Inferior parietal cortex (tissue), 1 donor: ENCODE measurements at regions not wholly inside any gene's neighbourhood (a gene's known extent, or its start where the extent isn't known, plus 50 kb on each side); places are given as distances from the start of the nearest gene placed in this dataset.

Source experiments
- DNase-seq: peaks from one replicate; pipeline ENCODE4 v3.0.0-alpha.2; 2016; ENCODE audit errors: extremely low spot score

DNA sequence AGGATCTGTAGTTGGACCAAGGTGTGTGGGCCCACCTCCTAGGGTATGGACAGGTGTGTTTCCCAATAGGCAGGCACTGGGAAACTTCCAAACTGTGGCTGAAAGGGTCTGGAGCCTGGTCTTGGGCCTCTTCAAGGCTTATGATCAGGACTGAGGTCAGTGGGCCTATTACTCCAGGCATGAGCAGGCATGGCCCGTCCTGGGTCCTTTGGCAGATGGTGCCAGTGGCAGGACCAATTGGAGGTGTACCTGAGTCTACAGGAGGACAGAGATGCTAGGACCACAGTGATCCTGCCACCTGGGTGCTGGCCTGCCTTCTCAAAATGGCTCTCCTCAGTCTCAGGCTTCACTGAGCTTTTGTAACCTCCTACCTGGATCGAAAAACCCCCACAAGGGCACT is 95.4 kb downstream of the RAB18 start:
- no peak for DNase-seq

DNA sequence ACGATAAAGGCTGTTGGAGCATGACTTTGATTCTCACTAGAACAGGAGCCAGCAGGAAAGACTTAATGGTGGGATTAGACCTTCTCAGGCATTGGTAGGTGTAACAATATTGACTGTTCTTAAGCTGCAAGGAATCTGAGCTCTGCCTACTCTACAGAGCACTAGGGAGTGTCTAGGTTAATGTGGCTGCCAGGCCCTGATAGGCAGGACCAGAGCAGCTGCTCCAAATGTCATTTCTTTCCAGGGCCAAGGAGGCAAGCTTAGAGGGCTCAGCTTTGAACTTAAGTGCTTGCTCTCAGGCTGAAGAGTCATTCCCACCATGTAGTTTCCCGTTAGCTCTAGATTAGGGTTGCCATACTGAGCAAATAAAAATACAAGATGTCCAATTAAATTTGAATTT is 96.8 kb downstream of the RAB18 start:
- DNase-seq: no peak

DNA sequence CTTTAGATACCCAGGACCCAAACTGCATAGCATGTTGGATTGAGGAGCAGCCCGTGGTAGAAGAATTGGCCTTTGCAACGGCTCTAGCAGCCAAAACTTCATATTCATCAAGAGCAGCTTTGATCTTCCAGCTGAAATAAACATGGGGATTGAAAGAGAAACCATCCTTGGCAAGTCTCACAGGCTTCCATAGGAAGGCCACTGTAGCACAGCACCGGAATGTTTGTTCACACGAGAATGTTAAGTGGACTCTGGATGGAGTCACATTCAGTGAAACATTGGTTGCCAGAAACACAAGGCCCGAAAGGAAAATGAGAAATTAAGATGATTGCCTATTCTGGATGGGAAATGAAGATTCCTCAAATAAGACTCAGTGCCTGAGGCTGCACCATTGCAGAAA is 97.4 kb downstream of the RAB18 start:
- DNase-seq: no peak

DNA sequence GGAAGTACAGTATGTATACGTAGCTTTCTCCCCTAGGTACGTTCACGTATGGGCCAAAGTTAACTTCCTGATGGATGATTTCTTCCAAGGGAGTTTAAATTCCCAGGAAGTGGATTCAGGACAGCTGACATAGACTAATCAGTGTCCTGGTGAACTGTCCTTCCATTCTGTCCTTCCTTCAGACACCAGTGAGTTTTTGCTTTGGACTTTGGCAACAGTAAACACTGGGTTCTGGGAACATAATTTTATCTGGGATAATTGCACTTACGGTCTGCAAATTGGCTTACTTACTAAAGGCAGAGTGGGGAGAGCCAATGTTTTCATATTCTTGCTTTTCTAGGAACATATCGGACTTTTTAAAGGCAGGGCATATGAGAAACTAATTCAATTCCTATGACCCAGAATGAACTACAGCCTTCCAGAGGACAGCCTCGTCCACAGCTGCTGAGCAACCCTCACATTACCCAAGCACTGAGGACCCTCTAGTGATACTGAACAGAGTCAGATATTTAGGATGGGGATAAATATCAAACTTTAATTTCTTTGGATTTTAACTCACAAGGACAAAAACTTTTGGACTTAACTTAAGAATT is 97.9 kb downstream of the RAB18 start:
- no peak for DNase-seq

DNA sequence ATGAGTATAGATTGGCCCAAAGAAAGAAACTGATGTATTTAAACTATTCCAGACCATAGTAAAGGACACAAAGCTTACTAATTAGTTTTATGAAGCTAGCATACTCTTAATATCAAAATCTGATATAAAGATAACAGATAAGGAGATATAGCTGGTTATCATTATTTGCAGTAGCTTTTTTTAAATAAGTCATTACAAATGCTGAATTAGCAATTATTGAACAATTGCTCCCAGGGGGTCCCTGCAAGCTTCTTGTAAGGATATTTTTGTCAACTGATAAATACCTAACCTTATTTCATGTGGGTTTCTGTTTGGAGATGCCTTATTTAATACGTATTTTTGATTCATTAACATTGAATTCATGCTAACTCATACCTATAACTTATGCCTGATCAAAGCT is 99.0 kb downstream of the RAB18 start:
- DNase-seq: no peak

DNA sequence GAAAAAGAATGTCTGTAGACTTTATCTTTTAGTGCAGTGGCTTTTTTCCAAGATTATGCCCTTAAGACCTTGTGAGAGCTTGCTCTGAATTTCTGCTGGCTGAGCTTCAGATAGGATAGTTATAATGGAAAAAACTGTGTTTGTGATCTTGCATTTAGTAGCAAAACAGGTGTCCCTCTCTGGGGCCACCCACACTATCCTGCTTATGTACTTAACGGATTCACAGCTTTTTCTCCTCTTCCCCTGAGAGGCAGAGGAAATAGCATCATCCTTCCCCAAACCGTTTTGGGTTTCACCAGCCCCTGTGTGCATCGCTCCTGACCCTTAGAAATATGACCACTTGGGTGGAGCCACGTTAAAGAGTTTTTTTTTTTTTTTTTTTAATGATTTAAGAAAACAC is 101.2 kb downstream of the RAB18 start:
- DNase-seq: no peak

DNA sequence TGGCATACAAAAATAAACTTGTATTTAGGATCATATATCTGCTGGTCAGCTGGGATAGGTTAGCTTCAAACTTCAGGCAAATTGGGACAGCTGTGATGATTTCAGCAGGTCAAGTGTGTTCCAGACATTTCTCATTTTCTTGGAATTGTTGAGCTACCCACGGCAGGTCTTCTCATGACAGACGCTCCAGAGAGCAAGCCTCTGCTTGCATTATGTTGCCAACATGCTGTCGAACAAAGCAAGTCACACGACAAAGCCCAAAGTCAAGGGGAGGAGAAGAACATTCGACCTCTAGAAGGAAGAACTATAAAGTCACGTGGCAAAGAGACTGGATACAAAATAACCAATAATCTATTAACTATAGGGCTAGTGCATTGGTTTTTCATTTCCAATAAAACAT is 103.5 kb downstream of the RAB18 start:
- no peak for DNase-seq

DNA sequence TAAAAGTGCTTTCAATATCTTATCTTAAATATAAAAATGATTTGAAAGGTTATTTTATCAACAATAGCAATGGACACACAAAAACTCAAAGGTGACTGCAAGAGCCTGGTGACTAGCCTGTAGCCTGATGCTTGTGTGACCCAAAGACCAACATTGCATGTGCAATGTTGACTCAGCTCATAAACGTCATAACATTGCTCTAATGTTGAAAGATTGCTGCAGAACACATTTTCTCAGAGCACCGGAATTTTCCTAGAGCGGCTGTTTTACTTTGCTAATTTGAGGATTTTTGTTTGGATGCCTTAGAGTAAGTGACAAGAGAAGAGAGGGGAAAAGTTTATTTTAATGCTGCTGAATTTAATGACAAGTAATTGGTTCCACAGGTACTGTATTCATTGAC is 107.1 kb downstream of the RAB18 start:
- no peak for DNase-seq

DNA sequence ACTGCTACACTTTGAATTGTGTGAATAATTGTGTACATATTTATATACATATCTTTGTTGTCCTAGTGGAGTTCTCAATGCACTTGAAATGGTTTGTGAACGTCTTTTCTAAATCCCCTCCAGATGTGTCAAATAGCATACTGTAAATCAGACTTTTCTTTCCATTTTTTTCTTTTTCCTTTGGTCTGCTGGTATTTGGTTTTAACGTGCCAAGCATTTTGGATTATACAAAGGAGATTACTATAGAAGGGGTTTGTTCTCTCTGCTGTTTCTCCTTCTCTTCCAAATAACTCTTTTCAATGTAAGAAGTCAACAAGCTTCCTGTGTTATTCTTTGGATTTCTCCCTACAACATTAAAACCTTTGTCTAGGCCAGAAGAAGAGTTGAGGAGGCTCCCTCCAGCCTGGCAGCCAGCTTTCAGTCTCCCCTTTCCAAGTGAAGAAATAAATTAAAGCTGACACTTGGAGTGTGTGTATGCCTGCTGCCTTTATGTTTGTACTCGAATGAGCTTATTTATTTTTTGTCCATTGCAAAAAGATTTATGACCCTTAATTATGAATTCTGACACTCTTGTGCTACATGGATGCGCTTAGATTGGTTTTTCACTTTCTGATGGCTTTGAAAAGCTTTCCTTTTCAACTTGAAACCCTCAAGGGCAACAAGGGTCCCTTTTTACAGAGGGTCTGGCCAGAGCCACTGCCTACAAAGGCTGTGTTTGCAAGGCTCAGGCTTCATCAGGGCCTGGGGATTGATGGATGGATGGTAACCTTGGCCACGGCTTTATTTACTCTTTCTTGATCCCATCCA is 107.8 kb downstream of the RAB18 start:
- DNase-seq: no peak

DNA sequence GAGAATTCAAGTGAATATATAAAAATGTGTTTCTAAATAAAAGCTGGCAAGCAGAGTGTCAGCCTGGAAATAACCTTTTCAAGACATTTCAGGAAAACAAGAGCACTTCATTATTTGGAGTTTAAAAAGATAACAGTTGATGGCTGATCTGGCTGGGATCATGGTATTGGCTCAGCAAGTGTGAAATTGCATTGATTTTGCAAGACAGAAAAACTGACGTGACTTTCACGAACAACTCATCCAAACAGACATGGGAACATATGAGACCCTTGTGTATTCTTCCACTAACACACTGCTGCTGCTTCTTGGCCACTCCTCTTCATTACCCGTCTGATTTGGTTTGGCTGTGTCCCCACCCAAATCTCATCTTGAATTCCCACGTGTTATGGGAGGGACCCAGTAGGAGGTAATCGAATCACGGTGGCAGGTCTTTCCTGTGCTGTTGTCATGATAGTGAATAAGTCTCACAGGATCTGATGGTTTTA is 108.5 kb downstream of the RAB18 start:
- no peak for DNase-seq

DNA sequence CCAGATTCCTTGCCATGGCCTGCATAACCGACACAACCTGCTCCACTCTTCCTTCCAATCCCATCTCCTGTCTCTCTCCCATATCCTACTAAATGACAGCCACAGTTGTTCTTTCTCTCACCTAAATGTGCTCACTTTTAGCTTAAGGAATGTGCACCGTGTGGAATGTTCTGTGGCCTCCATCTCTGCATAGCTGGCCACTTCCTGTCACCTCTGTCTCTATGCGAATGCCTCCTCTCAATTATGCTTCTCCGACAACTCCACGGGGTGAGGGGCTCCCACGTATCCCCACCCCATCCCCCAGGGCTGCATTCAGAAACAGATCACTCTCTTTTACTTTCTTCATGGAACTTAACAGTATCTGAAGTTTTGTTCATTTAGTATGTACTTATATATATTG is 110.7 kb downstream of the RAB18 start:
- no peak for DNase-seq

DNA sequence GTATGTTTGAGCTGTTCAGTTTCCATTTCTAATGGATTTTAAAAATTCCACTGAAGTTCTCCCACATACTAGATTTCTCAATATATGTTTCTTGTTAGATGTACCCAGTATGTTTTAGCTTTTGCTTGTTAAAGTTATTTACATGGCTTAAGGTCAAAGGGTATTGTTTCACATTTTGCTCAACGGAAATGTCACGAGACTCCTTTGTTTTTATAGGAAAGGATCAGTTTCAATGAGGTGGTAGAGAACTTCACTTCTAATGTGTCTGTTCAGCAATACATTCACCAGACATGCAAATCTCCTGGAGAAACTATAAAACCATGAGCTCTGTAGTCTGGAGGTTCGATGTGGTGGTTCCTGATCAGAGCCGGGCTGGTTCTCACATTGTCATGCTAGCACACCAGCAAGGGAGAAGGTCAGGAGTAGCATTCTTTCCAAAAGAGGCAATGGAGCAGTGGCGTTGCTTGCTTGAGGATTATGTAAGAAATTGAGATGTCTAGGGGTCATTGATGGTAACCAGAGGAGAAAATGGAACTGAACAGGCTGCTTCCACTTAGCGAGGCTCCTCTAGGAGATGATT is 114.0 kb downstream of the RAB18 start:
- no peak for DNase-seq

DNA sequence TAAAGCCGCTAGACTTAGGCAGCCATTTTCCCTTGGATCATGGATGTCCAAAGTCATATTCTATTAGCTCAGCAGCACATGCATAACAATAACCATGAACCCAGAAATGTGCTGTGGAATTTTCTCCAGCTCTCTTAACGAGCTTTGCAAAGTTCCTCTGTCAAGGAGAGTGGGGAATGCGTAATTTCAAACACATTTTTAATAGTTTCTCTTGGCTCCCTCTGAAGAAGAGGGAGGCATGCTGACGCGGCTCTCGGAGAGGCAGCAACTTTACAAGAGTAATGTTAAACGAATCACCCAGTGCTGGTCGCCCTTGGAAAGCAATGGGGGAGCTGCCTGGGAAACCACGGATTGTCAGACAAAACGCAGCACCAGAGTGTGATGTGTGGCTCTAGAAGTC is 114.8 kb downstream of the RAB18 start:
- no peak for DNase-seq

DNA sequence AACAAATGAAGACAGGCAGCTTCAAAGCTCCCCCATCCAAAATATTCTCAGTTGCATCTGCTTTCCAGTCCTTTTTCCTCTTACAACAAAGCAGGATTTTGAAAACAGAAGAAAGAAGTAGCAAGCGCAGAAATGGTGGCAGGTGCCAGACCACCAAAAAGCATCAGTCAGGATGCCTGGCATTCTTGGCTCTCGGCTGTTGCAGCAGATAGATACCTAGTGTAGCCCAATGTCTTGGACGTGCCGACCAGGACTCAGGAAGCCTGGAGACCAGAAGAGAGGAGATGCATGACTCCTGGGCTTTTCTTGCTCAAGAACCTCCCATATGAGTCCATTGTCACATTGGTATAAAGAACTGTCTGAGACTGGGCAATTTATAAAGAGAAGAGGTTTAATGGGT is 115.2 kb downstream of the RAB18 start:
- no peak for DNase-seq

DNA sequence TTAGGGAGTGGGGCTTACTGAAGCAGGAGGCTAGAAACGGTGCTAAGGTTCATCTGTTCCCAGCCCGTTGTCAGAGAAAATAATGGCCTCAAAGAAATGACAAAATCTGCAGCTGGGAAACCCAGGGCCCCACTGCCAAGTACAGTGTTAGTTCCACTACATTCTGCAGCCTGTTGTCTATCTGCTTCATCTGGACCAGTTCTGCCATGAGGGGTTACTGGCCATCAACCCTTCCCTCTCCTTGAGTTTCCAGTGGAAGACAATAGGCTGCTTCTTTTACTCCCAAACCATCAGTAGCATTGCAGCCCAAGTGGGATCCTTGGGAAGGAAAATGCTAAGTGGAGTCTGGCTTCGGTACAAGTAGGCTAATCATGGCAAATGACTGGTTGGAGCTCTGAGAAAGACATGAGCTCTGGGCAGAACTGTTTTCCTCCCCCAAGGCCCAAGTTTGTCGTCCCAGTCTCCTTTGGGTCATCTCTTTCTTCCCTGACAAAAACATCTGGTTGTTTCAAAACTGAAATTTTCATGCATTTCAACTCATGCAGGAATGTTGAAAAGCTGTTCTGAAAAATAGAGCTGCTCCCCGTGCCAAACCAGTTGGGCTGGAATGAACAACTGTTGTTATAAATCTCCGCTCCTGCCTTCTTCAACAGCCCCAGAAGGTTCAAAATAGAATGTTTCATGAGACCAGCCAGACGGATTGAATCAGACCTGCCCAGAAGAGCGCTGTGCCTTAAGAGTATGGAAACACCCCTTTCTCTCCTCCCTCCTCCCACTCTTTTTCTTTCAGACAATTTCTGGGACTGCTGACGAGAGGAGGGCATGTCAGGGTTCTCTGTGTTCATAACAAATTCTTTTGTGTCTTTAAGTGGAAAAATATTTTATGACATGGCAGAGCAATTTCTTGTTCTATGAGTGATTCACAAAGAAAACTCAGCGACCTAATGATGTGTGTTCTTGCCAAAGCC is 116.6 kb downstream of the RAB18 start:
- peak; percentile 18 for DNase-seq

DNA sequence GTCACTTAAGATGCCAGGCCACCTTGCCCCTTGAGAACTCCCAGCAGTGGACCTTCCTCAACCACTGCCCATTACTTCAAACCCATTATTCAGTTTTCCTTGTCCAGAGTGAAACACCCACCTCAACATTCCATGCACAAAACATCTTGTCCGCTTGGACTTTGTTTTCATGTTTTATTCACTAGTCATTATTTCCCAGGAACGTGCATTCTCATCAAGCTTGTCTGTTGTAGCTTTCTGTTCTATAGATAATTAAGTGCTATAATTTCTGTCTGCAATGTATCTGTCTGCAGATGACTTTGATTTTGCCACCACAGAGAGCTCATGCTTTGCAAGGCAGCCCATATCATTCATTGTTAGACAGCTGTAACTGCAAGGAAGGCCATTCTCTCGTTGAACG is 117.4 kb downstream of the RAB18 start:
- no peak for DNase-seq

DNA sequence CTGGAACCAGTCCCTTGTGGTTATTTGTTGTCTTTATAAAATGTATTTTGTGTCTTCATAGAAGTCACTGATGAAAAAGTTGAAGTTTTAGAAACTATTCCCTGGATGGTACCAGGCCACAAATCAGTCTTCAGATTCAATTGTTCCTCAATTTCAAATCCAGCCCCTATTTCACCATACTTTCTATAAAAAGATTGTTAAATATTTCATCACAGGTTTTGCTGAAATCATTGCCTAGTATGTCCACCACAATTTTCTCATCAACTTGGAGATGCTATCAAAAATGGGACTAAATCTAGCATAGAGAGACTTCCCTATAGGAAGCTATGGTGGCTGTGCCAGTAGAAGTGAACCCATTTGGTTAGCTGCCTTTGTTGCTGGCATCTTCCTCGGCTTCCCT is 118.5 kb downstream of the RAB18 start:
- no peak for DNase-seq
